AG10803 (cell line): ENCODE measurements at regions not wholly inside any gene's neighbourhood (a gene's known extent, or its start where the extent isn't known, plus 50 kb on each side); places are given as distances from the start of the nearest gene placed in this dataset.

ENCODE experiments used
- DNase-seq: peaks from one replicate; pipeline ENCODE4 v3.0.0; 2010; ENCODE audit warnings: low read depth
- H3K4me3 ChIP-seq: 2 replicates; pipeline ENCODE4 v1.5.1; 2011; ENCODE audit warnings: mild to moderate bottlenecking, low read length, control low read depth
- CTCF ChIP-seq: conservative IDR thresholded peaks from 2 replicates; pipeline ENCODE4 v1.5.1; 2011; ENCODE audit warnings: mild to moderate bottlenecking, low read length, control low read depth, inconsistent platforms

GRCh38 chr21:24188506-24188905, 1418.8 kb downstream of the MRPL39 start:
- DNase-seq = no peak
- no peak overlapping the region for H3K4me3 ChIP-seq
- no peak for TF ChIP-seq CTCF

- TF ChIP-seq CTCF = no peak
- no peak overlapping the region for H3K4me3 ChIP-seq
- DNase-seq = no peak
Measured at GRCh38 chr21:24183077-24183476, 1424.2 kb downstream of the MRPL39 start.

- DNase-seq = no peak
- H3K4me3 ChIP-seq = no peak overlapping the region
- no peak for TF ChIP-seq CTCF
Measured at GRCh38 chr21:24179110-24179509, 1428.2 kb downstream of the MRPL39 start.

GRCh38 chr21:24175106-24175505, 1432.2 kb downstream of the MRPL39 start:
- no peak for DNase-seq
- no peak overlapping the region for H3K4me3 ChIP-seq
- no peak for TF ChIP-seq CTCF

GRCh38 chr21:24171736-24172135, 1435.5 kb downstream of the MRPL39 start:
- no peak for TF ChIP-seq CTCF
- DNase-seq = no peak
- H3K4me3 ChIP-seq = no peak overlapping the region

- DNase-seq = no peak
Measured at GRCh38 chr21:24163539-24163938, 1443.7 kb downstream of the MRPL39 start.

GRCh38 chr21:24160528-24160927, 1446.8 kb downstream of the MRPL39 start:
- no peak for TF ChIP-seq CTCF
- H3K4me3 ChIP-seq = no peak overlapping the region
- DNase-seq = no peak

More at GRCh38 chr21:24163539-24163938, 1443.7 kb downstream of the MRPL39 start:
- TF ChIP-seq CTCF = no peak
- H3K4me3 ChIP-seq = no peak overlapping the region
